HG03432 (cell line): ENCODE measurements at regions not wholly inside any gene's neighbourhood (a gene's known extent, or its start where the extent isn't known, plus 50 kb on each side); places are given as distances from the start of the nearest gene placed in this dataset.
"Not testable (repeated sequence)": the region's sequence is repeated elsewhere in the genome, so short reads cannot be mapped to it uniquely, and the experiment has no call there.

Experiments used
- ATAC-seq: cut with Tn5 transposase; IDR thresholded peaks from one replicate; pipeline ENCODE4 v1.9.1; 2021; ENCODE audit warnings: mild to moderate bottlenecking, moderate library complexity; ENCODE audit not compliant: unreplicated experiment

GRCh38 chr16:6753553-6753952 is 579.1 kb upstream of the RBFOX1 start:
- no peak for ATAC-seq

- ATAC-seq, result no peak
These were observed 581.5 kb upstream of the RBFOX1 start for GRCh38 chr16:6751191-6751590.

GRCh38 chr16:6749698-6750097 is 582.9 kb upstream of the RBFOX1 start:
- no peak for ATAC-seq

- ATAC-seq, result not testable (repeated sequence)
These were observed 596.3 kb upstream of the RBFOX1 start for GRCh38 chr16:6736302-6736701.

- ATAC-seq, result no peak
These were observed 597.0 kb upstream of the RBFOX1 start for GRCh38 chr16:6735631-6736030.

- no peak for ATAC-seq
These were observed 600.5 kb upstream of the RBFOX1 start for GRCh38 chr16:6732166-6732565.

GRCh38 chr16:6728381-6728780 is 604.3 kb upstream of the RBFOX1 start:
- ATAC-seq, result no peak

GRCh38 chr16:6726621-6727020 is 606.0 kb upstream of the RBFOX1 start:
- no peak for ATAC-seq

GRCh38 chr16:6725634-6726331 is 606.9 kb upstream of the RBFOX1 start:
- ATAC-seq, result no peak

GRCh38 chr16:6725206-6725605 is 607.4 kb upstream of the RBFOX1 start:
- ATAC-seq, result not testable (repeated sequence)

GRCh38 chr16:6722786-6723185 is 609.9 kb upstream of the RBFOX1 start:
- ATAC-seq, result no peak

- ATAC-seq, result no peak
These were observed 618.1 kb upstream of the RBFOX1 start for GRCh38 chr16:6714510-6714909.

GRCh38 chr16:6709736-6710135 is 622.9 kb upstream of the RBFOX1 start:
- no peak for ATAC-seq

- no peak for ATAC-seq
These were observed 623.9 kb upstream of the RBFOX1 start for GRCh38 chr16:6708576-6709215.

- ATAC-seq, result no peak
These were observed 628.2 kb upstream of the RBFOX1 start for GRCh38 chr16:6704306-6704930.

GRCh38 chr16:6701096-6701495 is 631.5 kb upstream of the RBFOX1 start:
- no peak for ATAC-seq

- no peak for ATAC-seq
These were observed 634.1 kb upstream of the RBFOX1 start for GRCh38 chr16:6698548-6698947.

- no peak for ATAC-seq
These were observed 637.0 kb upstream of the RBFOX1 start for GRCh38 chr16:6695666-6696065.

- ATAC-seq, result no peak
These were observed 638.0 kb upstream of the RBFOX1 start for GRCh38 chr16:6694636-6695035.

- not testable (repeated sequence) for ATAC-seq
These were observed 639.2 kb upstream of the RBFOX1 start for GRCh38 chr16:6693418-6693817.

GRCh38 chr16:6692874-6693273 is 639.8 kb upstream of the RBFOX1 start:
- ATAC-seq, result no peak

GRCh38 chr16:6690741-6691140 is 641.9 kb upstream of the RBFOX1 start:
- ATAC-seq, result no peak
